GM21423 (cell line): ENCODE measurements at regions not wholly inside any gene's neighbourhood (a gene's known extent, or its start where the extent isn't known, plus 50 kb on each side); places are given as distances from the start of the nearest gene placed in this dataset.

ENCODE experiments used
- ATAC-seq: cut with Tn5 transposase; IDR thresholded peaks from one replicate; pipeline ENCODE4 v1.9.1; 2021; ENCODE audit warnings: mild to moderate bottlenecking, moderate library complexity; ENCODE audit not compliant: unreplicated experiment

DNA sequence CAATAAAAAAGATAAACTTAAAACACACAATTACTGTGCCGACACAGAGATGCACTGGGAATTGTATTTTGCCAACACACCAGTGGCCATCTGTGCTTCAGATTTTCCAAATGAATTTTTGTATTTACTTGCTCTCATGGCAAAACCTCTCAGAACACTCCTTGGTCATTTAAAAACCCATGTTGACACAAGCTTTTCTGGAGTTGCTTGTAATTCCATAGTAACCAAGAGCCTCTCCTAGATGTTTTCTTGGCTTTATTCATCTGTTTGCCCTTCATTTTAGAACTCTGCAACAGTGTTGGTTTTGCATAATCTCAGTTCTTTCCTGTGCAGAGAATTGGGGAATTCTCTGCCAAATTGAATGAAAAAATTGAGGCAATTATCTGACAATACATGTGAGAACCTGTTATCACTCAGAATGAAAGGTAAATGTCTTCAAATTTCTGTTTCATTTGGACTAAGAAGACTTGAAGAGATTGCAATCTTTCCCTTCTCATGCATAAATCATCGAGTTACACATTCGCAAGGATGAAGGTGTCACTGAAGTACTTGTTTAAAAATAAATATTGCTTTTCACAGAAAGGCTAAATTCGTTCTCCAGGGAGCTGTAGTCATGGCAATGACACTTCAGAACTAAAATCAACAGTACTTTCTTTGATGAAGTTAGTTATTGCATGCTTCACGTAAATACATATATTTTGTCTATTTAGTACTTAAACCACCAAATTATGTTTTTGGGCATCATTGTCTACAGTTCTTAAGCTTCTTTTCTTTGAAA, 301.8 kb upstream of the CTSO start:
- ATAC-seq: no peak

- ATAC-seq: no peak
These were observed 298.8 kb upstream of the CTSO start for GRCh38 chr4:156252358-156252921.

- ATAC-seq: no peak
These were observed 297.9 kb upstream of the CTSO start for GRCh38 chr4:156251373-156252065.

DNA sequence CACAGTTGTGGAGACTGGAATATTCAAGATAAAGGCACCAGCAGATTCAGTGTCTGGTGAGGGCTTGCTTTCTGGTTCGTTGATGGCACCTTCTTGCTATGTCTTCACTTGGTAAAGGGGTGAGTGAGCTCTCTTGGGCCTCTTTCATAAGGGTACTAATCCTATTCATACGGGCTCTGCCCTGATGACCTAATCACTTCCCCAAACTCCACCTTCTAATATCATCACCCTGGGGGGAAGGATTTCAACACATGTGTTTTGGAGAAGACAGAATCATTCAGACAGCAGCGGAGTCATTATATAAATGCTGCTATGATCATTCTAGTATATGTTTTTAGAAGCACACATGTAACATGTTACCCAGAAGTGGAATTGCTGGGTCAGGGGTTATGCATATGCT, 295.3 kb upstream of the CTSO start:
- no peak for ATAC-seq

DNA sequence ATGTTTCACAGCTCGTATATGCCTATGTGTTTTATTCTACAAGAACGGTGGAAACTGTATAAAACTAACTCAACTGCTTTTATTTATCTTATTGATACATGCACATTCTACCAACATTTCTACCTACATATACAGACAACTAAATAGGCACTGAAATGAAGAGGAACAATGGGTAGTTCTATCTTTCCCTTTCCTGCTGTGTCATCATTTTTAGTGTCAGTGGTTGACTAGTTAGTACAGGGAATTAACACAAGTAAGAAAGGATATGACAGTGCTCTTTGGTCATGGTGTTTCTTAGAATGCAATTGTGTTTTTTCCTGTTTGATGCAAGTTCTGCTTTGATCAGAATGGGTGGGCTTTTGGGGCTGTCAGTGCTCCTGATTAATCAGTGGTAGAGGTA, 293.8 kb upstream of the CTSO start:
- ATAC-seq: no peak

DNA sequence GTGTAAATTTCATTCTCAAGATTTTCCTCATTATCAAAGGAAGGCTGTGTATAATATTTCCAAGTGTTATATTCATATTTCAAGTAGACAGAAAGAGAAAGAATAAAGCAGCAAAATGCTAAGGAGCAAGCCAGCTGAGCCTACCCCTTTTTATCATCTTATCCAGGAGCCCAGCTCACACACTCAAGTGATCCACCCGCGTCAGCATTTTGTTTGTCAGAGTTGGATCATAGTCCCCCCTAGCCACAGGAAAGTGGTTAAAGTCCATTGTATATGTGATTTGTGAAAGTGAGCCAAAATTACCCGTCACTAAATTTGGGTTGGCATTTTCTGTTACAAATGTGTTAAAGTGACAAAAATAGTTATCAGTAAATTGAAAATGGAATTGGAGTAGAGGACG, 289.3 kb upstream of the CTSO start:
- ATAC-seq: no peak

DNA sequence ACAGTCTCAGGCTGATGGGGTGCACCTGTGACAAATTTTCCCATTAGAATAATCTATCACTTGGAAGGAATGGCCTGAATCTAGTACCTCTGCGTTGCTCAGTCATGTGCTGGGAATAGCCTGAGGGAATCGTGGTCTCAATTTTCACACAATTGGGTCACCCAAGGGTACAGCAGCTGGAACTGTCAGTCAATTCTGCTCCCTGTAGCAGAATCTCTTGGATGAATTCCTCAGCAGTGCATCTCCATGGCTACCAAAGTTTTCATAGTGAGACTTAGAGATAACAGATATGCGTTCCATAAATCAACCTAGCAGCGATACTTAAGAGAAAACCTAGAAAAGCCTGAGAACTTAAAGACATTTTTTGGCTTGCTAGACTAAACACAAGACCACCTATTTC, 288.7 kb upstream of the CTSO start:
- no peak for ATAC-seq

- ATAC-seq: no peak
These were observed 288.2 kb upstream of the CTSO start for GRCh38 chr4:156241896-156242295.

DNA sequence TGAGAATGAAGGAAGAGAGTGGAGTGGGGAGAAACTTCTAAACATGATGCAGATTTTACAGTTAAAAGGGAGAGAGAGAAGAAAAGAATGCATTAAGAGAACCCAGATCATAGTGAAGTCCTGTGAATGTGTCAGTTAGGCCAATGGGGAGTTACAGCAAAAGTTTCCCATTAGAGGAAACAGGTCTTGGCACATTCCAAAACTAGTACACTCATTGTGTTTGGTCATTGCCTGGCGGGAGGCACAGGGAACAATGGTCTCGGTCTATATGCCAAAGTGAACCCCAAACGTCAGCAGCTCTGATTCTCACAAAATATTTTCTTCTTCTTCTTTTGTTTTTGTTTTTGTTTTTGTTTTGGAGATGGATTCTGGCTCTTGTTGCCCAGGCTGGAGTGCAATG, 284.5 kb upstream of the CTSO start:
- ATAC-seq: no peak

DNA sequence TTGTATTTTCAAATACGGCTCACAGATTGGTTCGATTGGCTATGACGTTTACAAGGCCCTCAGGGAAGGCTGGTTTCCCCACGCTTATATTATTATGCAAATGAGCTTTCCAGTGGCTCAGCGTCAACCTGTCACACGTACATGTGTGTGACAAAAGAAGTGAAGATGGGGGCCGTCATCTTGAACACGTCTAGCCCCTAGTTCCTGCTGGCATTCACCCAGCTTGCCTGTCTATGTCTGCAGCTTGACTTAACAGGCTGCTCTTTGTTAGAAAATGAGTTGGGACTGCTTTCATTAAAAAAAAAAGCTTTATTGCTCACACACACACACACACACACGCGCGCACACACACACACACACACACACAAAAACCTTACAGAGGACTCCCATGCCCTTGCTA, 283.6 kb upstream of the CTSO start:
- no peak for ATAC-seq

- no peak for ATAC-seq
These were observed 276.5 kb upstream of the CTSO start for GRCh38 chr4:156230176-156230575.

GRCh38 chr4:156228676-156229075, 275.0 kb upstream of the CTSO start:
- no peak for ATAC-seq

GRCh38 chr4:156227321-156227720, 273.7 kb upstream of the CTSO start:
- no peak for ATAC-seq

- no peak for ATAC-seq
These were observed 270.3 kb upstream of the CTSO start for GRCh38 chr4:156223985-156224384.

DNA sequence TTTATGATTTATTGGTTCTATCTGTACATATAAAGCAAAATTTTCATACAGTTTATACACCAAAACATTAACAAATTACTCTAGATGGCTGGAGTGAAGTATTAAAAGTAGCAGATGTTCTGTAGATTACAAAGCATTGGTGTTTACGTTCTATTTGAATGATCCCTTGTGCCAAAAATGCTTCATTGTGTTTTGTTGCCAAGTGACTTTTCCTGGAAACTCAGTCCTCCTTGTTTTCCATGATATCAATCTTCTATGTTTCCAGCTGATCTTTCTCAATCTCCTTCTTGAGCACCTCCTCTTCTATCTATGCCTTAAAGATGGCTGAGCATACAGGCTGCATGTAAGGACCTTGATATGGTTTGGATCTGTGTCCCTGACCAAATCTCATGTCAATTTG, 263.6 kb upstream of the CTSO start:
- no peak for ATAC-seq

DNA sequence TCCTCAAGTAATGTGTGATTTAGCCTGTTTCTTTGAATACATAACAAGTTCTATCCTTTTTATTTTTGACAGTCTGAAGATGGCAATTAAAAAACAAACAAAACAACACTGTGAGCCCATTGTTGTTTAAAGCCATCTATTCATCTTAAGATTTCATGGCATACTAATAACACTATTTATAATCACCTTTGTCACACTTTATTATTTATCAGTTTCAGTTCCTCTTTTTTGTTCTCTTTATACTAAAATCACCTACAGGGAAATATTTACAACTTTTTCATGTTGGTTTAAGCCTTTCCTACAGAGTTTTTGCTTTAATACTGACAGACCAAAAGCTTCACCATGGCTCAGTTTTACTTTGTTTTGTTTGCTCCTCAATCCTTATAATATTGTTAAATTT, 247.4 kb upstream of the CTSO start:
- peak; percentile 91 for ATAC-seq

DNA sequence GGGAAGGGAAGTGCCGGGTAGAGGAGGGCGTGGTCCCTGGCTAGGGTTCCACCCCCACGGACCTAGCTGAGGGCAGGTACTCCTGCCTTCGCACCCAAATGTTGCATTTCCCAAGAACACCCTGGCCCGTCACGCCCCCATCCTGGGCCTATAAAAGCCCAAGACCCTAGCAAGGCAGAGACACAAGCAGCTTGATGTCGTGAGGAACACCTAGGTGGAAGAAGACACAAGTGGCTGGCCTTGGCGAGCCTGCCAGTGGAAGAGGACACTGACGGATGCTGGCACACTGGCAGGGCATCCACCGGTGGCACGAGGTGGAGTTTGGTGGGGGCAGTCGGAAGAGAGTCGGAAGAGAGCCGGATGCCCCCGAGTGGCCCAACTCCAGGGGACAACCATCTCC, 244.8 kb upstream of the CTSO start:
- no peak for ATAC-seq

GRCh38 chr4:156197216-156197615, 243.6 kb upstream of the CTSO start:
- no peak for ATAC-seq

- no peak for ATAC-seq
These were observed 243.1 kb upstream of the CTSO start for GRCh38 chr4:156196722-156197121.

- ATAC-seq: peak; percentile 88
These were observed 242.2 kb upstream of the CTSO start for GRCh38 chr4:156195914-156196313.

GRCh38 chr4:156194896-156195295, 241.2 kb upstream of the CTSO start:
- no peak for ATAC-seq

GRCh38 chr4:156193800-156194199, 240.1 kb upstream of the CTSO start:
- ATAC-seq: no peak
